Bronchial epithelial cell (primary cell): ENCODE measurements at regions not wholly inside any gene's neighbourhood (a gene's known extent, or its start where the extent isn't known, plus 50 kb on each side); places are given as distances from the start of the nearest gene placed in this dataset.
"Not testable (repeated sequence)": the region's sequence is repeated elsewhere in the genome, so short reads cannot be mapped to it uniquely, and the experiment has no call there.

Experiments used
- DNase-seq: peaks from one replicate; pipeline ENCODE4 v3.0.0-alpha.2; 2010; ENCODE audit warnings: low read depth
- FAIRE-seq: peaks from 2 replicates; lab custom pipeline; 2011; peaks lifted over from hg19 to GRCh38; lab: Jason Lieb, UNC
- H3K27me3 ChIP-seq: 2 replicates; pipeline ENCODE4 v1.5.1; 2011; ENCODE audit warnings: low read length; ENCODE audit not compliant: control insufficient read depth, insufficient read depth
- H3K36me3 ChIP-seq: 2 replicates; pipeline ENCODE4 v1.5.1; 2011; ENCODE audit warnings: low read length; ENCODE audit not compliant: control insufficient read depth, insufficient read depth
- H3K4me3 ChIP-seq: 2 replicates; pipeline ENCODE4 v1.5.1; 2011; ENCODE audit warnings: mild to moderate bottlenecking, low read depth, low read length, control low read depth
- TF ChIP-seq, protein P1 (sequence below): IDR thresholded peaks from 2 replicates; pipeline ENCODE4 v1.5.1; 2011; ENCODE audit warnings: mild to moderate bottlenecking, moderate library complexity, low read length, control low read depth, inconsistent platforms; ENCODE audit not compliant: insufficient read depth, severe bottlenecking

DNA sequence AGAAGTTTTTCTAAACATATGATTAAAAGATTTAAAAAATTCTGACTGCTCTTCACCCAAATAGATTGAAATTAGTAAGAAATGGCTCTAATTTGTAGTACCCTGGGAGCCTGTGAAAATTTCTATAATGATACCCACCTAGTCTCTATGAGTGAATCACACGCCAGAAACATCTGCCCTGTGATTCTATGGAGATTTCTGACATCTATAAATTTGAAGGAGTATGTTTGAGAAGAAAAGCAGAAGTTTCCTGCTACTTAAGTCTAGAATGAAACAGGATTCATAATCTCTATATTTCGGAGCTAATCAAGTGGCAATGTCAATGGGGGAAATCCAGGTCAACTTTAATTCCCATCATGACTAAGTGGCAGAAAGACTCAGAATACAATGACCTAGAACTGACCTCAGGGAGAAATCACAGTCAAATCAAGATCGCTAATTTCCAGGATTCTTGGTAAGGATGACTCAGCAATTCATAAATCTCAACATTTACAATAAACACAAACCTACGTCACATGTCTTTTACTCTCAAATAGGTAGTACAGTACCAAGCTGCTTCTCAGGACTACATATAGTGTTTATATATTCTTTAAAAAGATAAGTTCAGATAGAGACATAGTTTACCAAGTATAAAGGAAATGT lies 186.2 kb upstream of the TNFAIP3 start:
- H3K36me3 ChIP-seq: no peaks in the 10 kb centered on the region
- H3K4me3 ChIP-seq: no peak overlapping the region
- H3K27me3 ChIP-seq: no peaks in the 10 kb centered on the region
- peak; percentile 23 for DNase-seq
- FAIRE-seq: no peak
- TF ChIP-seq, protein P1, sequence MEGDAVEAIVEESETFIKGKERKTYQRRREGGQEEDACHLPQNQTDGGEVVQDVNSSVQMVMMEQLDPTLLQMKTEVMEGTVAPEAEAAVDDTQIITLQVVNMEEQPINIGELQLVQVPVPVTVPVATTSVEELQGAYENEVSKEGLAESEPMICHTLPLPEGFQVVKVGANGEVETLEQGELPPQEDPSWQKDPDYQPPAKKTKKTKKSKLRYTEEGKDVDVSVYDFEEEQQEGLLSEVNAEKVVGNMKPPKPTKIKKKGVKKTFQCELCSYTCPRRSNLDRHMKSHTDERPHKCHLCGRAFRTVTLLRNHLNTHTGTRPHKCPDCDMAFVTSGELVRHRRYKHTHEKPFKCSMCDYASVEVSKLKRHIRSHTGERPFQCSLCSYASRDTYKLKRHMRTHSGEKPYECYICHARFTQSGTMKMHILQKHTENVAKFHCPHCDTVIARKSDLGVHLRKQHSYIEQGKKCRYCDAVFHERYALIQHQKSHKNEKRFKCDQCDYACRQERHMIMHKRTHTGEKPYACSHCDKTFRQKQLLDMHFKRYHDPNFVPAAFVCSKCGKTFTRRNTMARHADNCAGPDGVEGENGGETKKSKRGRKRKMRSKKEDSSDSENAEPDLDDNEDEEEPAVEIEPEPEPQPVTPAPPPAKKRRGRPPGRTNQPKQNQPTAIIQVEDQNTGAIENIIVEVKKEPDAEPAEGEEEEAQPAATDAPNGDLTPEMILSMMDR: no peak

GRCh38 chr6:137681445-137682009 lies 185.5 kb upstream of the TNFAIP3 start:
- FAIRE-seq (no peak), DNase-seq (no peak)
- Histone ChIP-seq H3K27me3 (no peaks in the 10 kb centered on the region), H3K36me3 (no peaks in the 10 kb centered on the region), H3K4me3 (no peak overlapping the region)
- TF ChIP-seq, protein P1: no peak

- not testable (repeated sequence) for H3K4me3 ChIP-seq, FAIRE-seq, H3K27me3 ChIP-seq, H3K36me3 ChIP-seq, DNase-seq
Measured at GRCh38 chr6:137682658-137683057, 184.4 kb upstream of the TNFAIP3 start.

DNA sequence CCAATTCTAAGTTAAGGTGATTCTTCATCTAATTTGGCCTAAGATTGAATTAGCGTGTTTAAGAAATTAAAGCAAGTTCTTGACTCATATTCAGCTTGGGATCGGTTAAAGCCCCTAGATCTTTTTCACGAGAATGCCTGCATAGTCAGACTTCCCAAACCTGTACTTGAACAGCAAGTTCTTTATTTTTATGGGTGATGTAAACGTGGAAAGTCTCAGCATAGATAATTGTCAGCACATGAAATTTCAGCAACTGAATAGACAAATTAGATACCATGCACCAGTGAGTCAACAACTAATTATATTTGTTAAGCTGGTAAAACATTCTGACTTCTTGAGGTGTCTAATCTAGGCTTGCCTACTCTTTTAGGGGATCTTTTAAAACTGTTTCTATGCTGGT lies 183.1 kb upstream of the TNFAIP3 start:
- FAIRE-seq (no peak), DNase-seq (no peak)
- H3K36me3 ChIP-seq: no peaks in the 10 kb centered on the region
- no peaks in the 10 kb centered on the region for H3K27me3 ChIP-seq
- TF ChIP-seq, protein P1: no peak
- no peak overlapping the region for H3K4me3 ChIP-seq

DNA sequence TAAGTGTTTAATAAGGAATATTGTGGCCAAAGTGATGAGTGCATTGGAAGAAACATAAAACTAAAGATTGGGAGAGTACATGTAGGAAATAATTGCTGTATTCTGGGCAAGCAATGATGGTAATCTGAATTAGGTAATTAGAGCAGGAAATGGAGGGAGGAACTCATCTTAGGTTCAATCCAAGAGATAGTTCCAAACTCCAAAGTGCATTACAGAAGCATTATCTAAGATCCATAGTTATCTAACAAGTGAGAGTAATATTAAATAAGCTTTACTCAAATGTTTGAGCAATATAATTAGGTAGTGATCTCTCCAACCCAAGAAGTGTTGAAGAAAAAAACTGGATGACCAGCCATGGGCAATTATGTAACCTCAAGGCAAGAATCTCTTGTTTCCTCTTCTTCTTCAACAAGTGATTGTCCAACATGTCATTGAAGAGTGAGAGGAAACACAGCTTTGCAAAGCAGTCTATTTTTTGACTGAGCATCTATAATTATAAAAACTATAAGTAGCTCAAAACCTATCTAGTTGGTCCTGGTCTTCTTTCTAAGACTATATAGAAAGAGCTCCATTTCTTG lies 181.2 kb upstream of the TNFAIP3 start:
- TF ChIP-seq, protein P1: no peak
- H3K4me3 ChIP-seq: no peak overlapping the region
- H3K36me3 ChIP-seq: no peaks in the 10 kb centered on the region
- FAIRE-seq (no peak), DNase-seq (no peak)
- H3K27me3 ChIP-seq: no peaks in the 10 kb centered on the region

DNA sequence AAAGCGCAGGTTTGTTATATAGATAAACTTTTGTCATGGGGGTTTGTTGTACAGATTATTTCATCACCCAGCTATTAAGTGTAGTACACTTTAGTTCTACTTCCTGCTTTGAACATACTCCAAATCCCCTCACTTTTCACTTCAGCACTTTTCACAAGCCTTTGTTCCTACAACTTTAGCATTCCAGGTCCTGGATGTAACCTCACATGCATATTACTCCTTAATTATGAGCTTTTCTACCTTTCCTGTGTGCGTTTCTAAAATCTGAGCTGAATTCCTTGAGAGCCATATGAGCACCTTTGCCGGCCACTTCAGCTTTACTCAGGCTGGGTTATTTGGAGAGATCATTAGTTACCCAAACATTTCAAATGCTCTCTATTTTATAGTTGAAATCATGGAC lies 179.2 kb upstream of the TNFAIP3 start:
- Histone ChIP-seq H3K27me3 (no peaks in the 10 kb centered on the region), H3K36me3 (no peaks in the 10 kb centered on the region), H3K4me3 (no peak overlapping the region)
- TF ChIP-seq, protein P1: no peak
- DNase-seq (no peak), FAIRE-seq (no peak)
